Endothelial cell of umbilical vein (primary cell): ENCODE measurements at regions not wholly inside any gene's neighbourhood (a gene's known extent, or its start where the extent isn't known, plus 50 kb on each side); places are given as distances from the start of the nearest gene placed in this dataset.

Experiments
- BruUV-seq: library from RNA; stranded (reverse); fragments of 400-500 nt; replicated peaks from 2 replicates; lab custom pipeline; 2021; lab: Mats Ljungman, UMichigan
- CTCF ChIA-PET: fragments of 300-600, 350-600 bp; sonication (Branson Sonifier 250); formaldehyde crosslinking; loops from one replicate; lab custom pipeline; 2021; ENCODE audit warnings: antibody characterized with exemption, inconsistent platforms; lab: Charles Lee
- POLR2A ChIA-PET: fragments of 300-600, 350-600 bp; sonication (Branson Sonifier 250); formaldehyde crosslinking; loops from one replicate; lab custom pipeline; 2021; ENCODE audit warnings: antibody characterized with exemption, inconsistent platforms; lab: Charles Lee
- DNase-seq: peaks from one replicate; pipeline ENCODE4 v3.0.0-alpha.2; 2011; ENCODE audit warnings: low read depth, low spot score
- FAIRE-seq: peaks from 2 replicates; lab custom pipeline; 2011; peaks lifted over from hg19 to GRCh38; lab: Jason Lieb, UNC
- H2AFZ ChIP-seq: 2 replicates; pipeline ENCODE4 v1.6.0; 2012; ENCODE audit warnings: low read depth, low read length, control low read depth, inconsistent platforms
- H3K27ac ChIP-seq: 2 replicates; pipeline ENCODE4 v1.5.1; 2011; ENCODE audit warnings: low read depth, mild to moderate bottlenecking, control low read depth, low read length, moderate library complexity; ENCODE audit not compliant: insufficient read depth
- H3K27me3 ChIP-seq, 2 experiments: 2 replicates each; pipeline versions ENCODE4 v1.6.0 to v1.6.1; 2011; ENCODE audit warnings: low read length in 2 of 2, mixed read lengths in 1 of 2; ENCODE audit not compliant: control insufficient read depth in 2 of 2, insufficient read depth in 2 of 2
- H3K36me3 ChIP-seq, 2 experiments: 2 replicates in 1 of 2; 3 replicates in 1 of 2; pipeline ENCODE4 v1.5.1; 2011; ENCODE audit warnings: low read length in 2 of 2, mild to moderate bottlenecking in 1 of 2, moderate library complexity in 1 of 2; ENCODE audit not compliant: control insufficient read depth in 2 of 2, insufficient read depth in 2 of 2; ENCODE audit errors: extremely low read depth in 1 of 2
- H3K4me1 ChIP-seq: 3 replicates; pipeline ENCODE4 v1.5.1; 2011; ENCODE audit warnings: mild to moderate bottlenecking, low read length; ENCODE audit not compliant: control insufficient read depth, insufficient read depth; ENCODE audit errors: extremely low read depth
- H3K4me2 ChIP-seq: 2 replicates; pipeline ENCODE4 v1.6.1; 2011; ENCODE audit warnings: low read length, control low read depth, mixed read lengths; ENCODE audit not compliant: insufficient read depth
- H3K4me3 ChIP-seq, 3 experiments: fragments of 200-600 bp in 1 of 3; sonication (generic), shearing (Covaris generic) in 1 of 3; replicated peaks in 1 of 3; 2 replicates each; pipeline ENCODE4 v1.5.1; 2011 to 2016; ENCODE audit warnings: control low read depth in 3 of 3, low read length in 3 of 3, mild to moderate bottlenecking in 2 of 3, inconsistent platforms in 1 of 3, low read depth in 1 of 3, moderate library complexity in 1 of 3; ENCODE audit not compliant: insufficient read depth in 1 of 3
- H3K79me2 ChIP-seq: 2 replicates; pipeline ENCODE4 v1.6.0; 2012; ENCODE audit warnings: low read length, inconsistent platforms; ENCODE audit not compliant: control insufficient read depth, insufficient read depth
- H3K9ac ChIP-seq: replicated peaks from 2 replicates; pipeline ENCODE3; 2011; ENCODE audit warnings: low read length, control low read depth; ENCODE audit not compliant: insufficient read depth; ENCODE audit errors: extremely low read depth
- H3K9me1 ChIP-seq: replicated peaks from 3 replicates; pipeline ENCODE4 v1.6.0; 2011; ENCODE audit warnings: mild to moderate bottlenecking, low read length; ENCODE audit not compliant: control insufficient read depth, insufficient read depth; ENCODE audit errors: extremely low read depth
- H3K9me3 ChIP-seq: replicated peaks from 2 replicates; pipeline ENCODE4 v1.5.1; 2012; ENCODE audit warnings: low read length, inconsistent platforms; ENCODE audit not compliant: control insufficient read depth, insufficient read depth
- H4K20me1 ChIP-seq: replicated peaks from 2 replicates; pipeline ENCODE3; 2011; ENCODE audit warnings: mild to moderate bottlenecking, low read length; ENCODE audit not compliant: control insufficient read depth, insufficient read depth; ENCODE audit errors: extremely low read depth
- CTCF ChIP-seq, 2 donors: IDR thresholded peaks; 1 replicate in 1 of 2; 2 replicates in 1 of 2; pipeline ENCODE4 v1.5.1; 2011; ENCODE audit warnings: low read length in 2 of 2, mild to moderate bottlenecking in 2 of 2, moderate library complexity in 2 of 2, control low read depth in 1 of 2, inconsistent platforms in 1 of 2, low read depth in 1 of 2; ENCODE audit not compliant: insufficient read depth in 1 of 2; ENCODE audit errors: extremely low read depth in 1 of 2
- EZH2 ChIP-seq: IDR thresholded peaks from 2 replicates; pipeline ENCODE4 v1.6.1; 2012; ENCODE audit warnings: borderline replicate concordance, low read depth, mild to moderate bottlenecking, moderate library complexity, low read length, inconsistent platforms; ENCODE audit not compliant: severe bottlenecking
- FOS ChIP-seq: IDR thresholded peaks from 2 replicates; pipeline ENCODE4 v1.6.1; 2011; ENCODE audit warnings: mild to moderate bottlenecking, low read length, moderate library complexity, borderline replicate concordance; ENCODE audit not compliant: insufficient read depth
- GATA2 ChIP-seq: IDR thresholded peaks from 2 replicates; pipeline ENCODE4 v1.7.0; 2011; ENCODE audit warnings: low read depth, mild to moderate bottlenecking, moderate library complexity, mixed read lengths, low read length; ENCODE audit not compliant: insufficient read length, insufficient read depth
- JUN ChIP-seq: IDR thresholded peaks from 2 replicates; pipeline ENCODE4 v1.6.1; 2011; ENCODE audit warnings: borderline replicate concordance, low read depth; ENCODE audit not compliant: insufficient read length, insufficient read depth
- MAX ChIP-seq: IDR thresholded peaks from 2 replicates; pipeline ENCODE4 v1.6.1; 2011; ENCODE audit not compliant: insufficient read depth, insufficient read length
- MYC ChIP-seq: IDR thresholded peaks from one replicate; pipeline ENCODE4 v1.6.1; 2011; ENCODE audit warnings: mild to moderate bottlenecking, low read depth, low read length
- dilution Hi-C: fragments of 300-500 bp; cut with MboI; formaldehyde crosslinking; loops from one replicate; pipeline ENCODE4 v1.15.0; 2019; ENCODE audit warnings: low sequenced_read_pairs; ENCODE audit not compliant: extremely low pct_ligation_motif_present
- intact Hi-C: fragments of 100-400 bp; cut with micrococcal nuclease; formaldehyde crosslinking; loops from one replicate; pipeline ENCODE4 v1.10.0; 2022

DNA sequence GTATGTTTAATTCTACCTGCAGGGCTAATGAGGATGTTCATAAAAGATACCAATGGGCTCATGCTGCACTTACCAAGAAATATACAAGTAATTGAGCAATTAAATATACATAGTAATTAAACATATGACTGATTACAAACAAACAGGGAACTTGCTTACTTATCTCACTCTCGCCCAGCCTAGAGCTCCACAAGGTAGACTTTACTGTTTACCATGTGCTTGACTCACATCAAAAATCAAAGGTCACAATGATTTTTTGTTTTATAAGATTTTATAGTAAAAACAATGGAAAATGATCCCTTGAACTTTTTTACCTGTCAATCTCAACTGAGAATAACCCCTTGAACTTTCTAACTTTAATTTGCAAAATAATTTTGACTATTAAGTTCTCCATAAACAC is 1395.1 kb downstream of the SUCLG1 start:
- no peak for FAIRE-seq

More for the DNA sequence above, 1395.1 kb downstream of the SUCLG1 start:
- Histone ChIP-seq H3K36me3 (no peaks in the 10 kb centered on the region), H3K27ac (no peak overlapping the region), H3K4me3 (no peak overlapping the region), H2AFZ (no peak overlapping the region), H3K9ac (no peak overlapping the region), H3K27me3 (no peaks in the 10 kb centered on the region), H4K20me1 (no peaks in the 10 kb centered on the region), H3K9me1 (no peaks in the 10 kb centered on the region), H3K9me3 (no peaks in the 10 kb centered on the region), H3K79me2 (no peaks in the 10 kb centered on the region), H3K4me2 (no peak overlapping the region), H3K4me1 (no peaks in the 10 kb centered on the region)
- intact Hi-C loops (no loop called here), dilution Hi-C loops (no loop called here)
- no TSS peak for BruUV-seq
- DNase-seq: no peak
- CTCF ChIA-PET: no interaction called here
- POLR2A ChIA-PET: no interaction called here
- no peak for TF ChIP-seq CTCF (IDR thresholded peaks at IDR 0.05; ENCODE audit: extremely low read depth in 1 of 2, insufficient read depth in 1 of 2, low read depth in 1 of 2, low read length in 2 of 2)
- no peak for TF ChIP-seq EZH2
- no peak for TF ChIP-seq MYC
- TF ChIP-seq MAX: no peak
- no peak for TF ChIP-seq FOS
- TF ChIP-seq JUN: no peak
- no peak for TF ChIP-seq GATA2
